ENCODE measurements at regions not wholly inside any gene's neighbourhood (a gene's known extent, or its start where the extent isn't known, plus 50 kb on each side); places are given as distances from the start of the nearest gene placed in this dataset.
A peak's percentile ranks its signal among the peaks of the same experiment; 100 is the strongest.
"Not testable (repeated sequence)": the region's sequence is repeated elsewhere in the genome, so short reads cannot be mapped to it uniquely, and the experiment has no call there.

DNA sequence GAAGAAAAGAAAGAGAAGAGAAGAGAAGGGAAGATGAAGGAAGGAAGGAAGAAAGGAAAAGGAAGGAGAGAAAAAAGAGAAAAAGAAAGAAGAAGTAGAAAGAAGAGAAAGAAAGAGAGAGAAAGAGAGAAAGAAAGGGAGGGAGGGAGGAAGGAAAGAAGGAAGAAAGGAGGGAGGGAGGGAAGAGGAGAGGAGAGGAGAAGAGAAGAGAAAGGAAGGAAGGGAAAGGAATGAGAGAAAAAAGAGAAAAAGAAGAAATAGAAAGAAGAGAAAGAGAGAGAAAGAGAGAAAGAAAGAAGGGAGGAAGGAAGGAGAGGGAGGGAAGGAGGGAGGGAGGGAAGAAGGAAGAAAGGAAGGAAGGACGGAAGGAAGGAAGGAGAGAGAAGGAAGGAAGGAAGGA, 217.9 kb upstream of the POU1F1 start:
- Histone ChIP-seq H3K79me2 (ENCODE audit: insufficient read depth, low read length) (no peaks in the 10 kb centered on the region), H3K4me3 (ENCODE audit: insufficient read depth, low read length) (no peak overlapping the region), H3K27me3 (ENCODE audit: insufficient read depth, low read length) (no peaks in the 10 kb centered on the region), H3K27ac (ENCODE audit: low read depth, low read length) (no peak overlapping the region), H3K4me1 (ENCODE audit: insufficient read depth, low read length) (no peaks in the 10 kb centered on the region), H3K9me3 (ENCODE audit: low read depth, low read length) (no peaks in the 10 kb centered on the region), H3K36me3 (ENCODE audit: insufficient read depth, low read length) (no peaks in the 10 kb centered on the region), H2AFZ (ENCODE audit: low read length) (no peak overlapping the region), H3K4me2 (ENCODE audit: insufficient read depth, low read length) (no peak overlapping the region), H4K20me1 (ENCODE audit: insufficient read depth, low read length) (no peaks in the 10 kb centered on the region)
- no peak for DNase-seq (ENCODE audit: insufficient read length, low spot score, missing footprints)
- TF ChIP-seq, protein P1, sequence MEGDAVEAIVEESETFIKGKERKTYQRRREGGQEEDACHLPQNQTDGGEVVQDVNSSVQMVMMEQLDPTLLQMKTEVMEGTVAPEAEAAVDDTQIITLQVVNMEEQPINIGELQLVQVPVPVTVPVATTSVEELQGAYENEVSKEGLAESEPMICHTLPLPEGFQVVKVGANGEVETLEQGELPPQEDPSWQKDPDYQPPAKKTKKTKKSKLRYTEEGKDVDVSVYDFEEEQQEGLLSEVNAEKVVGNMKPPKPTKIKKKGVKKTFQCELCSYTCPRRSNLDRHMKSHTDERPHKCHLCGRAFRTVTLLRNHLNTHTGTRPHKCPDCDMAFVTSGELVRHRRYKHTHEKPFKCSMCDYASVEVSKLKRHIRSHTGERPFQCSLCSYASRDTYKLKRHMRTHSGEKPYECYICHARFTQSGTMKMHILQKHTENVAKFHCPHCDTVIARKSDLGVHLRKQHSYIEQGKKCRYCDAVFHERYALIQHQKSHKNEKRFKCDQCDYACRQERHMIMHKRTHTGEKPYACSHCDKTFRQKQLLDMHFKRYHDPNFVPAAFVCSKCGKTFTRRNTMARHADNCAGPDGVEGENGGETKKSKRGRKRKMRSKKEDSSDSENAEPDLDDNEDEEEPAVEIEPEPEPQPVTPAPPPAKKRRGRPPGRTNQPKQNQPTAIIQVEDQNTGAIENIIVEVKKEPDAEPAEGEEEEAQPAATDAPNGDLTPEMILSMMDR (IDR thresholded peaks at IDR 0.05; ENCODE audit: extremely low read depth, low read depth, low read length): no peak

DNA sequence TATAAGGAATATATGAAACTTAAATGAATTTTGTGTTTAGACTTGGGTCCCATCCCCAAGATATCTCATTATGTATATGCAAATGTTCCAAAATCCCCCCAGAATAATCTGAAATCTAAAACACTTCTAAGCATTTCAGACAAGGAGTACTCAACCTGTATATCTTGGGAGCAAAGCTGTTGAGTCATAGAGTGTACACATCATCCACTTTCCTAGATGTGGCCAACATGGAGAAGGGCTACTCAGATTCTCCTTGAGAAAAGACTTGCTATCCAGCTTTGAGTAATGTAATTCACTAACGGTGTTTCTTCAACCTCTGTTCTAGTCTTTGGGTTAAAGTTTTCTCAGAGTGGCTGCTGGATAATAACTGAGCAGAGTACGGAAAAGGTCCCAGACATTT, 215.5 kb upstream of the POU1F1 start:
- Histone ChIP-seq H3K27me3 (ENCODE audit: insufficient read depth, low read length) (no peaks in the 10 kb centered on the region), H2AFZ (ENCODE audit: low read length) (no peak overlapping the region), H3K27ac (ENCODE audit: low read depth, low read length) (no peak overlapping the region), H3K79me2 (ENCODE audit: insufficient read depth, low read length) (no peaks in the 10 kb centered on the region), H3K4me1 (ENCODE audit: insufficient read depth, low read length) (no peaks in the 10 kb centered on the region), H3K36me3 (ENCODE audit: insufficient read depth, low read length) (no peaks in the 10 kb centered on the region), H4K20me1 (ENCODE audit: insufficient read depth, low read length) (no peaks in the 10 kb centered on the region), H3K9me3 (ENCODE audit: low read depth, low read length) (no peaks in the 10 kb centered on the region), H3K4me2 (ENCODE audit: insufficient read depth, low read length) (no peak overlapping the region), H3K4me3 (ENCODE audit: insufficient read depth, low read length) (no peak overlapping the region)
- no peak for DNase-seq (ENCODE audit: insufficient read length, low spot score, missing footprints)
- TF ChIP-seq, protein P1 (IDR thresholded peaks at IDR 0.05; ENCODE audit: extremely low read depth, low read depth, low read length): no peak

DNA sequence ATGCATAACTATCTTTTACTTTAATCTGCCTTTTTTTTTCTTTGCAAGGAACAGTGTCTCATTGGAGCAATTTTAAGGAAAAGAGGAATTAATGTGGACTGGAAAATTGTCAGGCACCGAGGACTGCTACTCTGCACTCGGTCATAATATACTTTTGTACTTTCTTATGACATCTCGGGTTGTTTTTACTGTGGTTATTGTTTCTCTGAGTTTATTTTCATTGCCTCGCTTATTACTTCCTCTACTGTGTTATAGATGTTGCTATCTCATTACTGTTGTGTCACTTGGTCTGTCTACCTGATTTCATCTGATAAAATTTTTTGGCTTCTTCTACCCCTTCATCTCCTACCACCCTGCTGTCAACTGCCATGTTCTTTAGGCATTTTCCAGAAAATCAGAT, 213.5 kb upstream of the POU1F1 start:
- H3K27me3 ChIP-seq (ENCODE audit: insufficient read depth, low read length): no peaks in the 10 kb centered on the region
- no peaks in the 10 kb centered on the region for H3K9me3 ChIP-seq (ENCODE audit: low read depth, low read length)
- no peak overlapping the region for H3K4me3 ChIP-seq (ENCODE audit: insufficient read depth, low read length)
- no peak overlapping the region for H3K27ac ChIP-seq (ENCODE audit: low read depth, low read length)
- no peak overlapping the region for H3K4me2 ChIP-seq (ENCODE audit: insufficient read depth, low read length)
- TF ChIP-seq, protein P1 (IDR thresholded peaks at IDR 0.05; ENCODE audit: extremely low read depth, low read depth, low read length): no peak
- H3K79me2 ChIP-seq (ENCODE audit: insufficient read depth, low read length): no peaks in the 10 kb centered on the region
- H3K36me3 ChIP-seq (ENCODE audit: insufficient read depth, low read length): no peaks in the 10 kb centered on the region
- H2AFZ ChIP-seq (ENCODE audit: low read length): peak overlapping the region; percentile 14
- DNase-seq (ENCODE audit: insufficient read length, low spot score, missing footprints): peak; percentile 11
- no peaks in the 10 kb centered on the region for H4K20me1 ChIP-seq (ENCODE audit: insufficient read depth, low read length)
- H3K4me1 ChIP-seq (ENCODE audit: insufficient read depth, low read length): no peaks in the 10 kb centered on the region

DNA sequence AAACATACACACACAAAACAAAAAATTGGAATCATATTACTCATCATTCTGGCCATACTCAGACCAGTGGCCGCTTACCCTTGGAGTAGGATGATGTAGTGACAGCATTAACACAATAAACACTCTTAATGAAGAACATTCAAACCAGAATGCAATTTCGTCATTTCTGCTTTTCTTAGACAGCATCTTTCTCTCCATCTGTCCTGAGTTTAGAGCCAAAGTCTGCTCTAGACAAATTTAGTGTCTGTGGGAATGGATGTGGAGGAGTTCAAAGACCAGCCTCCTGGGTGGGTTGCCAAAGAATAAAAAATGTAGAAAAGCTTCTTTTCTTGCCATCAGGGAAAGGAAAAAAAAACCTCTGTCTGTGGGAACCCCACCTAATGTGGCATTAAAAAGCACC, 212.4 kb upstream of the POU1F1 start:
- no peak overlapping the region for H3K4me3 ChIP-seq (ENCODE audit: insufficient read depth, low read length)
- no peaks in the 10 kb centered on the region for H4K20me1 ChIP-seq (ENCODE audit: insufficient read depth, low read length)
- no peak overlapping the region for H2AFZ ChIP-seq (ENCODE audit: low read length)
- H3K36me3 ChIP-seq (ENCODE audit: insufficient read depth, low read length): no peaks in the 10 kb centered on the region
- TF ChIP-seq, protein P1 (IDR thresholded peaks at IDR 0.05; ENCODE audit: extremely low read depth, low read depth, low read length): no peak
- H3K4me1 ChIP-seq (ENCODE audit: insufficient read depth, low read length): no peaks in the 10 kb centered on the region
- H3K27me3 ChIP-seq (ENCODE audit: insufficient read depth, low read length): no peaks in the 10 kb centered on the region
- no peak for DNase-seq (ENCODE audit: insufficient read length, low spot score, missing footprints)
- H3K79me2 ChIP-seq (ENCODE audit: insufficient read depth, low read length): no peaks in the 10 kb centered on the region
- H3K9me3 ChIP-seq (ENCODE audit: low read depth, low read length): no peaks in the 10 kb centered on the region
- no peak overlapping the region for H3K27ac ChIP-seq (ENCODE audit: low read depth, low read length)
- no peak overlapping the region for H3K4me2 ChIP-seq (ENCODE audit: insufficient read depth, low read length)

DNA sequence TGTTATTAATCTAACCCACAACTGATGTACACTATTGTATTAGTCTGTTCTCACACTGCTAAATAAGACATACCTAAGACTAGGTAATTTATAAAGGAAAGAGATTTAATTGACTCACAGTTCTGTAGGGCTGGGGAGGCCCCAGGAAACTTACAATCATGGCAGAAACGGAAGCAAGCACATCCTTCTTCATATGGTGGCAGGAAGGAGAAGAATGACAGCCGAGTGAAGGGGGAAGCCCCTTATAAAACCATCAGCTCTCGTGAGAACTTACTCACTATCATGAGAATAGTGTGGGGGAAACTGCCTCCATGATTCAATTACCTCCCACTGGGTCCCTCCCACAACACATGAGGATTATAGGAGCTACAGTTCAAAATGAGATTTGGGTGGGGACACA, 210.3 kb upstream of the POU1F1 start:
- H2AFZ ChIP-seq (ENCODE audit: low read length); H3K9me3 ChIP-seq (ENCODE audit: low read depth, low read length); H3K36me3 ChIP-seq (ENCODE audit: insufficient read depth, low read length); H3K4me3 ChIP-seq (ENCODE audit: insufficient read depth, low read length); H4K20me1 ChIP-seq (ENCODE audit: insufficient read depth, low read length); DNase-seq (ENCODE audit: insufficient read length, low spot score, missing footprints); H3K4me2 ChIP-seq (ENCODE audit: insufficient read depth, low read length); H3K27me3 ChIP-seq (ENCODE audit: insufficient read depth, low read length); H3K4me1 ChIP-seq (ENCODE audit: insufficient read depth, low read length); H3K27ac ChIP-seq (ENCODE audit: low read depth, low read length); H3K79me2 ChIP-seq (ENCODE audit: insufficient read depth, low read length): not testable (repeated sequence)

Measured in osteoblast (primary cell).